CD4-positive, alpha-beta T cell treated with Interleukin-10 for 1 hour (primary cell): ENCODE measurements at regions not wholly inside any gene's neighbourhood (a gene's known extent, or its start where the extent isn't known, plus 50 kb on each side); places are given as distances from the start of the nearest gene placed in this dataset.

Source experiments
- DNase-seq: peaks from one replicate; pipeline ENCODE4 v3.0.0-alpha.2; 2020

GRCh38 chr7:22586101-22586785 lies 86.3 kb upstream of the STEAP1B start:
- no peak for DNase-seq

GRCh38 chr7:22584179-22584578 lies 84.2 kb upstream of the STEAP1B start:
- DNase-seq, result no peak

GRCh38 chr7:22582863-22583622 lies 83.1 kb upstream of the STEAP1B start:
- DNase-seq, result no peak

- no peak for DNase-seq
Observed at GRCh38 chr7:22581099-22581498, 81.1 kb upstream of the STEAP1B start.

- DNase-seq, result no peak
Observed at GRCh38 chr7:22579961-22580360, 80.0 kb upstream of the STEAP1B start.

- DNase-seq, result no peak
Observed at GRCh38 chr7:22578007-22578733, 78.2 kb upstream of the STEAP1B start.

GRCh38 chr7:22577470-22578001 lies 77.5 kb upstream of the STEAP1B start:
- DNase-seq, result no peak

- no peak for DNase-seq
Observed at GRCh38 chr7:22576612-22577469, 76.9 kb upstream of the STEAP1B start.

GRCh38 chr7:22574754-22575520 lies 74.9 kb upstream of the STEAP1B start:
- no peak for DNase-seq

- DNase-seq, result no peak
Observed at GRCh38 chr7:22572937-22573336, 72.9 kb upstream of the STEAP1B start.

- no peak for DNase-seq
Observed at GRCh38 chr7:22572292-22572691, 72.3 kb upstream of the STEAP1B start.

- DNase-seq, result no peak
Observed at GRCh38 chr7:22571766-22572165, 71.8 kb upstream of the STEAP1B start.

GRCh38 chr7:22569586-22570321 lies 69.8 kb upstream of the STEAP1B start:
- peak; percentile 22 for DNase-seq

- no peak for DNase-seq
Observed at GRCh38 chr7:22566592-22566991, 66.6 kb upstream of the STEAP1B start.

GRCh38 chr7:22566176-22566575 lies 66.2 kb upstream of the STEAP1B start:
- no peak for DNase-seq

GRCh38 chr7:22565315-22565811 lies 65.4 kb upstream of the STEAP1B start:
- no peak for DNase-seq

GRCh38 chr7:22564511-22565045 lies 64.6 kb upstream of the STEAP1B start:
- no peak for DNase-seq

- DNase-seq, result no peak
Observed at GRCh38 chr7:22563621-22564241, 63.7 kb upstream of the STEAP1B start.

GRCh38 chr7:22563032-22563501 lies 63.1 kb upstream of the STEAP1B start:
- DNase-seq, result peak; percentile 18
